AG09309 (cell line): ENCODE measurements at regions not wholly inside any gene's neighbourhood (a gene's known extent, or its start where the extent isn't known, plus 50 kb on each side); places are given as distances from the start of the nearest gene placed in this dataset.

Source experiments
- DNase-seq: peaks from one replicate; pipeline ENCODE4 v3.0.0-alpha.2; 2010; ENCODE audit warnings: low read depth
- H3K4me3 ChIP-seq: 2 replicates; pipeline ENCODE4 v1.5.1; 2011; ENCODE audit warnings: mild to moderate bottlenecking, low read depth, low read length, moderate library complexity; ENCODE audit not compliant: control insufficient read depth
- TF ChIP-seq, protein P1 (sequence below): IDR thresholded peaks from 2 replicates; pipeline ENCODE4 v1.5.1; 2011; ENCODE audit warnings: mild to moderate bottlenecking, low read depth, low read length, inconsistent platforms; ENCODE audit not compliant: insufficient read depth, control insufficient read depth; ENCODE audit errors: missing control alignments

DNA sequence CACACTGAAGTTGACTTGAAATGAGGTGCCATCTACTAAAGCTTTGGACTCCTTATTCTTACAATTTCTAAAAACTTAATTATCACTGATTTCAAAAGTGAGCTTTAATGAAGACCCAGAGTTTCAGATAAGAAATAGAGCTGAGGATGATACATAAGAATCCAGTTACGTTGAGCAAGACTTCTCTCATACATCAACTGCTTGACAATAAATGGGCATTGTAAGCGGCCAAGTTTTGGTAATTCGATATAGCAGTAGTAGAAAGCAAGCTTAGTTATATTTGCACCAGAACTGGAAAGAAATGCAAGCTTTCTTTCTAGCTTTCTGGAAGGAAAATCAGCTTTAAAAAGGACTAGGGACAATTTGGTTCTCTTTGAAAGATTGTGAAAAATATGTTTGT is 1359.6 kb downstream of the FSCB start:
- no peak overlapping the region for H3K4me3 ChIP-seq
- no peak for DNase-seq
- TF ChIP-seq, protein P1, sequence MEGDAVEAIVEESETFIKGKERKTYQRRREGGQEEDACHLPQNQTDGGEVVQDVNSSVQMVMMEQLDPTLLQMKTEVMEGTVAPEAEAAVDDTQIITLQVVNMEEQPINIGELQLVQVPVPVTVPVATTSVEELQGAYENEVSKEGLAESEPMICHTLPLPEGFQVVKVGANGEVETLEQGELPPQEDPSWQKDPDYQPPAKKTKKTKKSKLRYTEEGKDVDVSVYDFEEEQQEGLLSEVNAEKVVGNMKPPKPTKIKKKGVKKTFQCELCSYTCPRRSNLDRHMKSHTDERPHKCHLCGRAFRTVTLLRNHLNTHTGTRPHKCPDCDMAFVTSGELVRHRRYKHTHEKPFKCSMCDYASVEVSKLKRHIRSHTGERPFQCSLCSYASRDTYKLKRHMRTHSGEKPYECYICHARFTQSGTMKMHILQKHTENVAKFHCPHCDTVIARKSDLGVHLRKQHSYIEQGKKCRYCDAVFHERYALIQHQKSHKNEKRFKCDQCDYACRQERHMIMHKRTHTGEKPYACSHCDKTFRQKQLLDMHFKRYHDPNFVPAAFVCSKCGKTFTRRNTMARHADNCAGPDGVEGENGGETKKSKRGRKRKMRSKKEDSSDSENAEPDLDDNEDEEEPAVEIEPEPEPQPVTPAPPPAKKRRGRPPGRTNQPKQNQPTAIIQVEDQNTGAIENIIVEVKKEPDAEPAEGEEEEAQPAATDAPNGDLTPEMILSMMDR, result no peak

DNA sequence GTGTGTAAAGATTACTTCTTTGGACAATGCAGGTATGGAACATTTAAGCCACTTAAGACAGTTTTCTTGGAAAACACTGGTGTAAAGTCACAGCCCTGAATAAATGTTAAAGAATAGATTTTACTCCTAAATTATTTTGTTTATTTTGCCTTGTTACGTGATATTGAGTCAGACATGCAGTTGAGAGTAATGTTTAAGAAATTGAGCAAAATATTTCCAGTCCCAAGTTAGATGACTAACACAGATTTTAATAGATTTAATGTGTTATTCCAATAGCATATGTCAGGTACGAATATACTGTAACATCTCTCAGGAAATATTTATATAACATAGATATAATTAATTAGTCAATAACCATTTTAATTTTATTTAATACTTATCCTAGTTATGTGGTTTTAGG is 1361.7 kb downstream of the FSCB start:
- DNase-seq, result no peak
- H3K4me3 ChIP-seq, result no peak overlapping the region
- TF ChIP-seq, protein P1, result no peak

DNA sequence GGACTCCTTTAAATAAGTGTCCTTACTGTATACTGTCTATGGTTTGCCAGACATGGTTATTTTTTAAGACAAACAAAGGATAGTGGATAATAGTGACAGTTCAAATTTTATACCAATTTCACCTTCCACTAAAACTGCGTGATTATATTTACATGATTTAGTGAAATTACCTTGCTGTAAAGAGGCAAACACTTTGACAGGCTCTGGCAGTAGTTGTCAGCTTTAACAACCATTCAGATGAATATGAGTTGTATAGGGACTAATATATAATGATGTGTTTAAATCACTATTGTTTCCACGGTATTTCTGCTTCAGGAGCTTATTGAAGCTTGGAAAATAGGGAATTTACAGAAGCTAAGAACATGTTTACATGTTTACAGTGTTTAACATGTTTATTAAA is 1364.0 kb downstream of the FSCB start:
- no peak overlapping the region for H3K4me3 ChIP-seq
- DNase-seq, result no peak
- TF ChIP-seq, protein P1, result no peak

DNA sequence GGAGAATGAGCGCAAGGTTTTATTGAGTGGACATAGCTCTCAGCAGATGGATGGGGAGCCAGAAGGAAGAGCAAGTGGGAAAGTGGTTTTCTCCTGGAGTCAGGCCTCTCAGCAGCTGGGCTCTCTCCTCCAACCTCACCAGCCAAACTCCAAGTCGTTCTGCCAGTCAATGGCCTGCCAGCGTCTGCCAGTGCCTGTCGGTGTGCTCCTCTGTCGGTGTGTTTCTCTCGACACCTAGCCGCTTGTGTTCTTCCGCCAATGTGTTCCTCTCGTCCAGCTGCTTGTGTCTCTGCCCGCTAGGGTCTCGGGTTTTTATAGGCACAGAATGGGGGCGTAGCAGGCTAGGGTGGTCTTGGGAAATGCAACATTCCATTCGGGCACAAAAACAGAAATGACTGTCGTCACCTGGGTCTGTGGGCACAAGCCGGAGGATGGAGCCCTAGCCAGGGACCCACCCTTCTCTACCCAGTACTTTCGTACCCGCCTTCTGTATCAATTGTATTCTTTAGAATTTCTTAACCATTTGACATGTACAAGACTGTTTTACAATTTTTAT is 1365.4 kb downstream of the FSCB start:
- H3K4me3 ChIP-seq, result no peak overlapping the region
- no peak for DNase-seq
- TF ChIP-seq, protein P1, result no peak

DNA sequence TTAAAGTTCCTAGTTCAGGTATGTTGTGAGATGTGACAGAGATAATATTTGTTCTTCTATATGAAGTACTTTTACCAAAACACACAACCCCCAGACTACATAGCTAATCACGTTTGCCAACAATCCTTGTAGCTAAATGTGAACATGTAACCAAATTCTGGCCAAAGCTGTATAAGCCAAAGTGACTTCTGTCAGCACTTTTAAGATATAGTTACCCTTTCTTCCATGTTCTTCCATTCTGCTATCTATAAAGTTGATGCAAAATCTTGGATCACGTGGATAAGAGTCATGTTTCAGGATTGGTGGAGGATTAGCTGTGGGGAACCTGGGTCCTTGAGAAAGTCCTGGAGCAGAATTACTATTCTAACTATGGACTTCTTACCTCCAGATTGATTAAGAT is 1366.6 kb downstream of the FSCB start:
- H3K4me3 ChIP-seq, result no peak overlapping the region
- DNase-seq, result no peak
- TF ChIP-seq, protein P1, result no peak

DNA sequence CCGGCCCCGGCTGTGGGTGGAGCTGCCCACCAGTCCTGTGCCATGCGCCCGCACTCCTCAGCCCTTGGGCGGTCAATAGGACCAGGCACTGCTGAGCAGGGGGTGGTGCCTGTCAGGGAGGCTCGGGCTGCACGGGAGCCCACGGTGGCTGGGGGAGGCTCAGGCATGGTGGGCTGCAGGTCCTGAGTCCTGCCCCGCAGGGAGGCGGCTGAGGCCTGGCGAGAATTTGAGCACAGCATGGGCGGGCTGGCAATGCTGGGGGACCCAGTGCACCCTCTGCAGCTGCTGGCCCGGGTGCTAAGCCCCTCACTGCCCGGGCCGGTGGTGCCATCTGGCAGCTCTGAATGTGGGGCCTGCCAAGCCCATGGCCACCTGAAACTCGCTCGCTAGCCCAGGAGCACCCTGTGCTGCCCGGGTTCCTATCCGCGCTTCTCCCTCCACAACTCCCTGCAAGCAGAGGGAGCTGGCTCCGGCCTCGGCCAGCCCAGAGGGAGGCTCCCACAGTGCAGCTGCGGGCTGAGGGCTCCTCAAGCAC is 1371.1 kb downstream of the FSCB start:
- DNase-seq, result no peak
- TF ChIP-seq, protein P1, result no peak

More for the DNA sequence above, 1371.1 kb downstream of the FSCB start:
- H3K4me3 ChIP-seq, result no peak overlapping the region
